ENCODE measurements at regions not wholly inside any gene's neighbourhood (a gene's known extent, or its start where the extent isn't known, plus 50 kb on each side); places are given as distances from the start of the nearest gene placed in this dataset.
"Not testable (repeated sequence)": the region's sequence is repeated elsewhere in the genome, so short reads cannot be mapped to it uniquely, and the experiment has no call there.

- no peak for DNase-seq (ENCODE audit: low read depth)
Observed at GRCh38 chr4:19039816-19040215, 1018.3 kb upstream of the LCORL start.

GRCh38 chr4:19038231-19038630 is 1016.7 kb upstream of the LCORL start:
- DNase-seq (ENCODE audit: low read depth) = no peak

GRCh38 chr4:19033816-19034733 is 1012.5 kb upstream of the LCORL start:
- DNase-seq (ENCODE audit: low read depth) = no peak

- no peak for DNase-seq (ENCODE audit: low read depth)
Observed at GRCh38 chr4:19030536-19030935, 1009.0 kb upstream of the LCORL start.

DNA sequence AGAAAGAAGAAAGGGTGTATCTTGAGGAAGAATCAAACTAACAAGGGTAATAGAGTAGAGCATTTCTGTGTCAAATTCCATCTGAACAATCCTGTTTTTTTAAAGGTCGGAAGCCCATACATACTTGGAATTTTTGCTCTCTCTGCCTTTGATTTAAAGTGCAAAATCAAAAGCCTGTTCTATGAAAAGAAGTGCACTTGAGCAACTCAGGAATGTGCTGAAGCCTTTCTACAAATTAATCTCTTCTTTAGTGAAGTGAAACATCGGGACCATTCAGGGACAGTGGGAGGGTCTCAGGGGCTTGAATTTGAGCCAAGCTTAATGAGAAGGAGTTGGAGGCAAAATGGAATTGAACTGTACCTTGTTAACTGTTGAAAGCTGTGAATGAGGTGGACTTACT is 1008.5 kb upstream of the LCORL start:
- DNase-seq (ENCODE audit: low read depth) = no peak

- DNase-seq (ENCODE audit: low read depth) = no peak
Observed at GRCh38 chr4:19026281-19026680, 1004.7 kb upstream of the LCORL start.

DNA sequence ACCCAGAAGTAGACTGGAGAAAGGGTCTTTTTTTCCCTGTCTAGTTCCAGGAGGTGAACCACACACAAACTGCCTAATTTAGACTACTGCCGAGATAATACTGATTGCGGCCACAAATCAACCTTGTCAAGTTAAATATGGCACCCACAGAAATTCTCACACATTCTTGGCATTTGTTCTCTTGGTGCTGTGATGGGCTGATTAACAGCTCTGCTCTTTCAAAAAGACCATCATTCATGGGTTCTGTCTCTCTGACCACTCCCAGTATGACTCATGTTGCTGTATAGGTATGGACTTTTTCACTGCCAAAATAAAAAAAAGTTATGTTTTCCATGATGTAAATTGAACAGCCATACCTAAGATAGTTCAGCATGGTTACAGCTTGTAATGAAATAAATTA is 1003.5 kb upstream of the LCORL start:
- no peak for DNase-seq (ENCODE audit: low read depth)

DNA sequence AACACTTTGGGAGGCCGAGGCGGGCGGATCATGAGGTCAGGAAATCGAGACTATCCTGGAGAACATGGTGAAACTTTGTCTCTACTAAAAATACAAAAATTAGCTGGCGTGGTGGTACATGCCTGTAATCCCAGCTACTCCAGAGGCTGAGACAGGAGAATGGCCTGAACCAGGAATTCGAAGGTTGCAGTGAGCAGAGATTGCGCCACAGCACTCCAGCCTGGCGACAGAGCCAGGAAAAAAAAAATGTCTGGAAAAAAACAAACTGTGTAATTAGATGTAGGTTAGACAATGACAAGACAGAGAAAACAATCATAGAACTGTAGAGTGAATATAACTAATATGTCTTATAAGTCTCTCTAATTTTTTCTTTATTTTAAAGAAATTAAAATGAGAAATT is 1002.5 kb upstream of the LCORL start:
- no peak for DNase-seq (ENCODE audit: low read depth)

- DNase-seq (ENCODE audit: low read depth) = no peak
Observed at GRCh38 chr4:19021617-19022016, 1000.1 kb upstream of the LCORL start.

GRCh38 chr4:19016550-19016949 is 995.0 kb upstream of the LCORL start:
- not testable (repeated sequence) for DNase-seq (ENCODE audit: low read depth)

DNA sequence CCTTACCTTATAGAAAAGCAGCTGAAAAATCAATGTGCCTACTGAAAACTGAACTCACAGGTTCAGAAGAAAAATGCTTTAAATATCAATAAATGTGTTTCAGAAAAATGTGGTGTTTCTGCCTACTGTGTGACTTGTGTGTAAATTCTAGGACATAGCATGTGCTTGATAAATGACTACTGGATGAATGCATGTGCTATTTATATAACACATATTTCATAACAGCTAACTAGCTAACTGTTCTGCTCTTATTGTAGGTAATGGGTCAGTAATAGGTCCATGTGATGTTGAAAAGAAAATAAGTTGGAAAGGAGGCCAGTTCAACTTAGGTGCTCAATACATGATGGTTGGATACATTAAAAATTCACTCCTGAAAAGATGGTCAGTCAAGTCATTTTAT is 993.0 kb upstream of the LCORL start:
- no peak for DNase-seq (ENCODE audit: low read depth)

DNA sequence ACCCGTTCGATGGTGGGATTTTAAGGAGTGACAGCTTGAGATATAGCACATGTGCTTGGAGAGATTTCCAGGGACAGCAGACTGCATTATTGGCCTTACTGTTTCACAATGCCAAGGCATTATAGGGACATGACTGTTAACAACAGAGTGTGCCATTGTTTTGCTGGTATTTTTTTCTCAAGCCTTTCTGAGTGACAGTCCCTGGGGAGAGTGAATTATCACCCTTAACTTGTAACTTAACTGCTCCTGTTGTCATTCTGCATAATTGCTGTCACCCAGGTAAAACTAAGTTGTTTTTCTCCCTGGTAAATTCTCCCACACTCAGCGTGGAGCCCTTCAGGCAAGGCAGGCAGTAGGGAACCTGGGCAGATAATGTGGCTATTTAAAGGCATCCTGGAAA is 989.2 kb upstream of the LCORL start:
- DNase-seq (ENCODE audit: low read depth) = no peak

DNA sequence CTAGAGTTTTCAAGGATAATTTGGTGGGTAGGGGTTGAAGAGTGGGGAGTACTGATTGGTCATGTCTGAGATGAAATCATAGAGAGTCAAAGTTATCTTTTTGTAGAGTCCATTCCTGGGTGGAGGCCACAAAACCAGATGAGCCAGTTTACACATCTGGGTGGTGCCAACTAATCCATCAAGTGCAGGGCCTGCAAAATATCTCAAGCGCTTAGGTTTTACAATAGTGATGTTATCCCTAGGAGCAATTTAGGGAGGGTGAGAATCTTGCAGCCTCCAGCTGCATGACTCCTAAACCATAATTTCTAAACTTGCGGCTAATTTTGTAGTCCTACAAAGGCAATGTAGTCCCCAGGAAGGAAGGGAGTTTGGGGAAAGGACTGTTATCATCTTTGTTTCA is 988.3 kb upstream of the LCORL start:
- DNase-seq (ENCODE audit: low read depth) = no peak

DNA sequence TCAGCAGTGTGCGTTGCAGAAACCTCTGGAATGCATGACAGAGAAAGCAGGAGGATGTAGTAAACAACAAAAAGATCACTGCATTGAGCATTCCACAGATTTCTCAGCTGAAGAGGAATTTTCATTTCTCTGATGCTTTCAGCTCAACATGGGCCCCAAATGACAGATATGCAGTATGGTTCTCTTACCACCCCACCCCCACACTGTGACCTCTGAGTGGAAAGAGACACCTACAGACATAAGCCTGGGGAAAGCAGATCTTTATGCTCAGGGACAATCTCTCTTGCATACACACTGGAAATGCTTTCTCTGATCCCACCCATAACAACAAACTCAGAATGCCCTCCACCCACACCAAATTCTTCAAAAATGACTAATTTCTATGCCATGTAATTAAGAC is 983.7 kb upstream of the LCORL start:
- no peak for DNase-seq (ENCODE audit: low read depth)

DNA sequence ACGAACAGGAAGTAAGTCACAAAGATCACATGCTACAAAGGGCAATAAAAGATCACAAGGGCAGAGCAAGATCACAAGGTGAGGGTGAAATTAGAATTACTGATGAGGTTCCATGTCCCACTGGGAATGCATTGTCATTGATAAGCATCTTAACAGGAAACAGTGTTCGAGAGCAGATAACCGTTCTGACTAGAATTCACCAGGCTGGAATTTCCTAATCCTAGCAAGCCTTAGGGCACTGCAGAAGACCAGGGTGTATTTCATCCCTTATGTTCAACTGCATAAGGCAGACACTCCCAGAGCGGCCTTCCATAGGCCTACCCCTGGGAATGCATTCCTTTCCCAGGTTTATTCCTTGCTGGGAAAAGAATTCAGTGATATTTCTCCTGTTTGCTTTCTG is 980.6 kb upstream of the LCORL start:
- DNase-seq (ENCODE audit: low read depth) = no peak

- DNase-seq (ENCODE audit: low read depth) = no peak
Observed at GRCh38 chr4:18999595-18999994, 978.0 kb upstream of the LCORL start.

DNA sequence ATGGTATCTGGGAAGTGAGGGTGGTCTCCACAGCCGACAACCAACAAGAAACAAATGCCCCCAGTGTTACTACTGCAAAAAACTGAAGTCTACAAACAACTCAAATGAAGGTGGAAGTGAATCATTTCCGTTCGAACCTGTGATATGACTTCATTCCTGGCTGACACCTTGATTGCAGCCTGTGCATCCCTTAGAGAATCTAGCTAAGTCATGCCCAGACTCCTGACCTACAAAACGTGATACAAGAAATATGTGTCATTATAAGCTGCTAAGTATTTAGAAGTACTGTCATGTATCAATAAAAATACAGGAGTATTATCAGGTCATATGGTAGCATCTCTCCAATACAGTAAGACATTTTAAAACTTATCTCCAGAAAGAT is 959.7 kb upstream of the LCORL start:
- no peak for DNase-seq (ENCODE audit: low read depth)

- DNase-seq (ENCODE audit: low read depth) = no peak
Observed at GRCh38 chr4:18980516-18981233, 959.1 kb upstream of the LCORL start.

GRCh38 chr4:18976884-18977283 is 955.3 kb upstream of the LCORL start:
- DNase-seq (ENCODE audit: low read depth) = no peak

DNA sequence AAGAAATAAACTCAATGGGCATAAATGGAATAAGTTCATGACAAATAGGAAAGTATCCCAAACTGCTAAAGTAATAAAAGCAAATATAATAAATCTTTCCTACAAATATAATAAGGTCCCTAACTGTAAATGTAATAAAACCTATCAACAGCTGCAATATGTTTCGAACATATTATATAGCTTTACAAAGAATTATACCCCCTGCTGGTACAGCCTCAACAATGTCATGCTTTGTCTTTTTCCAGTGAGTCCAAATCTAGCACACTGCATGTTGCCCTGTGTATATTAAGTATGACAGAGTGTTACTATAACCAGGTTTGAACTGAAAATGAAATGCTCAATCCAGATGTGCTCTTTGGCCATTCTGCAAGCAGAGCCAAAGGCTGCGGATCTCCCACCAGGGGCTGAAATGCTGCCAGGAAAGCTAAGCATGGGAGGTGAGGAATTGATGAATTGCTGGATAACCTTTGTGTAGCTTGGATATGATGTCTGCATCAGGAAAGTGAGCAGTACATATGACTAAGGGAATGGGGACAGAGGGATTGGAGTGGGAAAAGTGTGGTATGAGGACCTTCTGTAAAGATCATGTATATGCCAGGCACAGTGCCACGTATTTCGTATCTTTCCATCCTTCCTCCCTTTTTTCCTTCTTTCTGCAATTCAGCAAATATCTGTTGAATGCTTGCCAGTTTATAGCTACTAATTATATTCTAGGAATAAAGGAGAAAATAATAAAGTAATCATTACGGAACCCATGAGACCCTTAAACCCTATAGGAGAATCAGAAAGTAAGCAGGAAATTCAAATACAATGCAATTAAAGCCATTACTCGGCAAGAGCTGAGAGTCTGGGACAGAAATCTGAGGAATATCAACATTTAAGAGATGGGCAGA is 954.6 kb upstream of the LCORL start:
- no peak for DNase-seq (ENCODE audit: low read depth)

DNA sequence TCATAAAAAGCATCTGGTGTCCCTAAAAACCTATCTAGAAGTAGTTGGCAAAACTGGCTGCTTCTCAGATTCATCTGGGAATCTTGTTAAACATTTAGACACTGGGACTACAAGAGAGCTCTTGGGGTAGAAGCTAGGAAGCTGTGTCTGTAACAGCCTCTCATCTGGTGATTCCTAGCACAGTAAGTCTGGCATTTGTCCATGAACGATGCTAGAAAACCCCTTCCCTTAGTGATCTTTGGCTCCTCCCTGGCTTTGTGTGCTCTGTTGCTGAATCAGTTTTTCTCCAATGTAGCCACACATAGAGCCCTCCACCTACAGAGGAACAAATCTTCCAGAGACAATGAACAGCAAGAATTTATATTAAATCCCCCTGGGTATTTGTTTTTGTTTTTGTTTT is 951.7 kb upstream of the LCORL start:
- no peak for DNase-seq (ENCODE audit: low read depth)

DNA sequence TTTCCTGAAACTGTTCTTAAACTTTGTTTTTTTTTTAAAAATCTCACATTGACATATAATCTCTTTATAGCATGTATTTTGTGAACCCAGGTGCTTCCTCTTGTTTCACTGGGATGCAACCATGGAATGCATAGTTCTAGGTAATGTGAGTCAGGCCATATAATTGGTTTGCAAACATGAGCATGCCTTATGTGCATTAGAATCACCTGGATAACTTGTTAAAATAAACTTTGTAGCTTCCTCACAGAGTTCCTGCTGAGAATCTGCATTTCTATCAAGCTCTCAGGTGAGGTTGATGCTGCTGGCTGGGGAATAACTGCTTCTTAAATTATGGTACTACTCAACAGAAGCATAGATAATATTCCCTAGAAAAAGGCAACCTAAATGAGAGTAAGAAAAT is 940.3 kb upstream of the LCORL start:
- no peak for DNase-seq (ENCODE audit: low read depth)

GRCh38 chr4:18961266-18961665 is 939.7 kb upstream of the LCORL start:
- no peak for DNase-seq (ENCODE audit: low read depth)
